ENCODE measurements at regions not wholly inside any gene's neighbourhood (a gene's known extent, or its start where the extent isn't known, plus 50 kb on each side); places are given as distances from the start of the nearest gene placed in this dataset.

GRCh38 chr14:84250893-84251292 lies 1279.1 kb upstream of the FLRT2 start:
- no peak for TF ChIP-seq CTCF (IDR thresholded peaks at IDR 0.05)
- TF ChIP-seq POLR2AphosphoS5 (IDR thresholded peaks at IDR 0.05; ENCODE audit: low read depth, low read length): no peak
- no peak for TF ChIP-seq REST (IDR thresholded peaks at IDR 0.05; ENCODE audit: insufficient read depth in 1 of 2, low read depth in 2 of 2, low read length in 1 of 2)
- no peak for TF ChIP-seq SIN3A (IDR thresholded peaks at IDR 0.05; ENCODE audit: borderline replicate concordance, insufficient read depth, low read depth, low read length)
- no peak for TF ChIP-seq TCF7L2 (IDR thresholded peaks at IDR 0.05; ENCODE audit: low read depth, low read length)
